ENCODE measurements at regions not wholly inside any gene's neighbourhood (a gene's known extent, or its start where the extent isn't known, plus 50 kb on each side); places are given as distances from the start of the nearest gene placed in this dataset.

DNA sequence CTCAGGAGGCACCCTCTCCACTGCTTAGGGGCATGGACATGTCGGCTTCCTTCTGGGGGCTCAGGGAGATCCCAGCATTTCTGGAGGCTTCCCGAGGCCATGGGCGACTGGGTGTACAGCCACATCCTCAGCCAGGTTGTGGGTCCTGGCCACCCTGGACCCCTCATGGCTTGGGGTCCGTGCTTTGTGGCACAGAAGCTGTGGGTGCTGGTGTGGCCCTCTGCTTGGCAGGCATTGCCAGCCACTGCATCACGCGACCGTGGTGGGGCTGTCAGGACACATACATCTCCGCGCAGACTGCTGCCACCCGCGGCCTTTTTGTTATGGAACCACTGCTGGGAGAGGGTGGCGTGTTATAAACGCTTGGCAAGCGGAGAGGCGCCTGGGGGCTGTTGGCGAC is 1174.9 kb downstream of the BRD1 start:
- Mint-ChIP-seq H3K4me3 (no peak overlapping the region), H3K27me3 (no peaks in the 10 kb centered on the region), H3K27ac (no peak overlapping the region), H3K9me3 (no peaks in the 10 kb centered on the region), H3K36me3 (ENCODE audit: low read depth) (no peaks in the 10 kb centered on the region), H3K4me1 (no peaks in the 10 kb centered on the region)
- ChIA-PET CTCF (no interaction called here), POLR2A (no interaction called here)
- no peak for DNase-seq

DNA sequence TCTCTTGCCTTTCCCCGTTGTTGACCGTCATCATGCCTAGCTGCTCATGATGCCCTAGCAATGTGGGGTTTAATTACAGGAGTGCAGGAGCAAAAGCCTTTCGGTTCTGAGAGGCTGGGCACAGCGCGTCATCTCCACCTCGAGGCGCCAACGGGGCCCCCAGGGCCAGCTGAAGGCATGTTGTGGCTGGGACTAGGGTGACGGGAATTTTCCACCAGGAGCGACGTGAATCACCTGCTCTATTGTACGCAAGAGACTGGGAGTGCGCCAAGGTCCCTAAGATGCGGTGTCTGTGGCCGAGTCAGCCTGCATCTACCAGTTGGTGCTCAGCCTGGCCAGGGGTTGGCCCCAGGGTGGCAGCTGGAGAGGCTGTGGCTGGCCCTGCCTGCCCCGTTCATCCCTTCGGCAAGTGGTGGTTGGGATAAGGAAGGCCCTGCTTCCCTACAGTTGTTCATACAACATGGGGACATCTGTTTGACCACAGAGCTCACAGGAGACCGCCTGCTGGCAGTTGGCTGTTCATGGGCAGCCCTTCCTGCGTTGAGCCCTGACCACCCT is 1175.6 kb downstream of the BRD1 start:
- ChIA-PET POLR2A (no interaction called here), CTCF (no interaction called here)
- no peaks in the 10 kb centered on the region for H3K9me3 Mint-ChIP-seq
- H3K27me3 Mint-ChIP-seq = no peaks in the 10 kb centered on the region
- H3K36me3 Mint-ChIP-seq (ENCODE audit: low read depth) = no peaks in the 10 kb centered on the region
- no peaks in the 10 kb centered on the region for H3K4me1 Mint-ChIP-seq
- H3K4me3 Mint-ChIP-seq = no peak overlapping the region
- H3K27ac Mint-ChIP-seq = no peak overlapping the region
- DNase-seq = no peak

DNA sequence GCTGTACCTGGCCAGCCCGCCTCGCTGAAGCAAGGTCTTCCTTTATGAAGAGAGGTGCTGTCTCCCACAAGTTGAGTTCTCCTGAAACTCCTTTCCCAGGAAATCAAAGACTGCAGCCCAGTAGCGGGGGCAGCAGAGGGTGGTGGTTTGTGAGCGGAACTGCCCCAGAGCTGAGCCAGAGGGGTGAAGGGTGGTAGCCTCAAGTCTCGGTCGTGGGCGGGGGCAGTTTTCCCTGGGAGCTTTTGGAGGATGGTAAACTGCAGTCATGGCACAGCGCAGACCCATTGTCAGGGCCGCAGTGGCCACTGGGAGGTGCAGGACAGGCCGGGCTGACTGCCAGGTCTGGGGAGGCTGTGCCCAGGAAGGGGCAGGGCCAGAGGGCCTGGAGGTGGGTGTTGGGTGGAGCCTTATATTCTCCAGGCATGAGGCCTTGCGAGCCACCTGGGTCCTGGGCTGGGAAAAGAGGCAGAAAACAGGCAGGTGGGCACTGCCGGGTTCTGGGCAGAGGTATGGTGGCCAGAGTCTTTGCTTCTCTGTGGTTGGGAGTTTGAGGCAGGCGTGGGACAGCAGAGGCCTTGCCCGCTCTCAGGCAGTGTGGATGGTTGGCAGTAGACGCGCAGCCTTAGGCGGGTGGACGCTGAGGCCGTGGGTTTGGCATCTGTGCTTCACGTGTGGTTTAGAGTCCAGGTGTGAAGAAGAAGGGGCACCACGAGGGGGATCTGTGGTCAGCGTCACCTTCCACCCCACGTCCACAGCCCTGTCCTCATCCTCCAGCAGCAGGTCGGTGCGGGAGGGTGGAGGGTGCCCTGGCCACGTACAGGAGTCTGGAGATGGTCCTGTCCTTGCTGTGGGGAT is 1176.4 kb downstream of the BRD1 start:
- POLR2A ChIA-PET = no interaction called here
- Mint-ChIP-seq H3K27me3 (no peaks in the 10 kb centered on the region), H3K27ac (no peak overlapping the region), H3K9me3 (no peaks in the 10 kb centered on the region), H3K36me3 (ENCODE audit: low read depth) (no peaks in the 10 kb centered on the region), H3K4me1 (no peaks in the 10 kb centered on the region), H3K4me3 (no peak overlapping the region)
- DNase-seq = no peak
- CTCF ChIA-PET = no interaction called here

DNA sequence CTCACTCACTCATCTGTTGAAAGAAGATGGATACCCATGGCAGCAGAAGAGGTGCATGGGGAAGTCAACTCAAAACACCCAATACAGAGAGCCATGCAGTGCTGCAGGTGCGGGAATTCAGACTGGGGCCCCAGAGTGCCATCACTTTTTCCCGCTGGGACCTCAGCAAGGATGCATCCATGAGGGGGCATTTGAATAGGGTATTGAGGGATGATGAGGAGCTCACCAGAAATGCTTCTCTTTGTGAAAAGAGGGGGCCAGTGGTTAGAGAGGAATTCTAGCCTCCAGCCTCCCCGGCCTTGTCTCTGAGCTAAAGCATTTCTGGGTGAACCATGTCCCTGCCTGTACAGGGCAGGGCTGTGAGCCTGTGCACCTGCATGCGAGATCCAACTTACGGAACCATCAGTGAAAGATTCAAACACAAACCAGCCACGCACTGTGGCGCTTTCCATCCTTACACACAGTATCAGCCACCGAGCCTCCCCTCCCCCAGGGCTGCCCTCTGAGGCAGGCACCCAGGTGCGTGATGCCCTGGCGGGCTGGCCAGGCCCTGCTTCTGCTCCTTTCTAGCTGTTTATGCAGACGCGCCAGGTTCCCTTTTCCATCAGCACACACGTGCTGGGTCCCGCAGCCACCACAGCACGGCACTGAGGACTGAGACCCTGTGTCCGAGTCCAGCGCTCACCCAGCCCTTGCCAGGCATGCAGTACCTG is 1177.2 kb downstream of the BRD1 start:
- no peak for DNase-seq
- Mint-ChIP-seq H3K4me1 (no peaks in the 10 kb centered on the region), H3K27me3 (no peaks in the 10 kb centered on the region), H3K36me3 (ENCODE audit: low read depth) (no peaks in the 10 kb centered on the region), H3K27ac (no peak overlapping the region), H3K4me3 (no peak overlapping the region), H3K9me3 (no peaks in the 10 kb centered on the region)
- ChIA-PET POLR2A (no interaction called here), CTCF (no interaction called here)

DNA sequence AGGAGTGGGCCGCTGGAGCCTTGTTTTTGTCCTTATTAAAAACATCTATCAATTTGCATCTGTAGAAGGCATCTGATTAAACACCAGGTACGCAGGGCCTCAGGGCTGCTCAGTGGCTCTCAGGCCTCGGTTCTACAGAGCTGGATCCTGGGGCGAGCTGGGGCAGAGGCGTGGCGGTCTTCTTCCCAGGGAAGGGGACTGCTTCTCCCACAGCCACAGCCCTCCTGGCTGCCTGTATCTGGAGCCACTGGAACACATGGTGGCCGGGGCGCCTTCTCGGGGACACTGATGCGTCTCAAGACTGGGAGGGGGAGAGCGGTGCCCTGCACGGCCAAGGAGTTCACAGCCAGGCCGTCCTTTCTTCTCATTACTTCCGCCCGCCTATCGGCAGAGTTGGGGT is 1178.2 kb downstream of the BRD1 start:
- Mint-ChIP-seq H3K27ac (no peak overlapping the region), H3K27me3 (no peaks in the 10 kb centered on the region), H3K9me3 (no peaks in the 10 kb centered on the region), H3K36me3 (ENCODE audit: low read depth) (no peaks in the 10 kb centered on the region), H3K4me1 (no peaks in the 10 kb centered on the region), H3K4me3 (no peak overlapping the region)
- DNase-seq = no peak
- POLR2A ChIA-PET = no interaction called here
- CTCF ChIA-PET = no interaction called here

DNA sequence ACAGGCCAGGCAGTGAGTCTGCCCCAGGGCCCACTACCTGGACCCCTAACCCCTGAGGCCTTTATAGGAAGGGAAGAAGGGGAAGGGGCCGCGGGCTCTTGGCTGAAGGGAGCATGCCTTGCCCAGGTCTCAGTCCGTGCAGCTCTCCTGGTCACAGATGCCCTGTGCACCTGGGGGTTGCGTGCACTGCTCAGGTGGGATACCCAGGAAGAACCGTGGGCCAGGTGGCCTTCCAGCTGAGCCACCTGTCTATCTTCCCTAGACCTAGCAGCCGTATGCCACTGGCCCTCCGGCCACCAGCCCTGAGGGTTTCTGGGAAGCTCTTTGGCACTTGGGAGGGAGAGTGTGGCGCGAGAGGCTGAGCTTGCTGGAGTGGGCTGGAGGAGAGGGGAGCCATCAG is 1178.6 kb downstream of the BRD1 start:
- Mint-ChIP-seq H3K4me3 (no peak overlapping the region), H3K27me3 (no peaks in the 10 kb centered on the region), H3K27ac (no peak overlapping the region), H3K36me3 (ENCODE audit: low read depth) (no peaks in the 10 kb centered on the region), H3K4me1 (no peaks in the 10 kb centered on the region), H3K9me3 (no peaks in the 10 kb centered on the region)
- ChIA-PET POLR2A (no interaction called here), CTCF (no interaction called here)
- DNase-seq = no peak

DNA sequence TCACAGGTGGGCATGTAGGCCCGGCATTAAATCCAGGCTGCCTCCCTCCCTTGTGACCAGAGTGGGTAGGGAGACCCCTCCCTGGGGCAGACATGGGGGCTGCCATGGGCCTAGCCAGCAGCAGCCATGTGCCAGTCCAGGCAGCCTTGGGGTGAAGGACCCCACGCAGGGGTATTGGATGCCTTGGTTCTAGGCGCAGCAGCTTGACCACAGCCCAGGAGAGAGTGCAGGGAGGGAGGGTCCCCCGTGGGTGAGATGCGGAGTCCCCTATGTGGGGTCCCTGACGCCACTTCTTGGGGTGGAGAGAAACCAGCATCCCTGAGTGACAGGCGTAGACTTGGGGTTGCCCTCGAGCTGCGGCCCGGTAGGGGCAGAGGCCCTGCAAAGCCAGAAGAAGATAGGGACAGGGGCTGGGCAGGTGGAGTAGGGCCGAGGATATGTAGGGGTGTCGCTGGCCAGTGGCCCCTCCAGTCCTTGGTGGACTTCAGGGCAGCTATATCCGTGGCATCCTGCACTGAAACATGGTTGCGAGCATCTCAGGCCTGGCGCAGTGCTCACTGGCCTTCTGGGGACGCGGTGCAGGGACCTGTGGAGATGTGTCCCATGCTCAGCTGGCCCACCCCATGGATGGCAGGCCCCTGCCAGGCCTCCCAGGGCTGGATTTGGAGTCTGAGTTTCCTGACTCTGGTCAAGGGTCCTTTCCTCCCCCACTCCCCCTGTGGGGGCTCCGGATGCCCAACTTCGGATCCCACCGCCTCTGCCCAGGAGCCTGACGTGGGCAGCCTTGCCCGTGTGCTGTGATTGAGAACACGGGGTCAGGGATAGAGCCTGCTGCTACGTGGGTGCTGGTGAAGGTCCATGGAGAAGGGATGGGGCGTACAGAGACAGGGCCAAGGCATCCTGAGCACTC is 1179.8 kb downstream of the BRD1 start:
- POLR2A ChIA-PET = no interaction called here
- DNase-seq = no peak
- no peak overlapping the region for H3K27ac Mint-ChIP-seq
- no peaks in the 10 kb centered on the region for H3K27me3 Mint-ChIP-seq
- no peaks in the 10 kb centered on the region for H3K9me3 Mint-ChIP-seq
- no peaks in the 10 kb centered on the region for H3K4me1 Mint-ChIP-seq
- no peaks in the 10 kb centered on the region for H3K36me3 Mint-ChIP-seq (ENCODE audit: low read depth)
- no peak overlapping the region for H3K4me3 Mint-ChIP-seq
- CTCF ChIA-PET = no interaction called here

DNA sequence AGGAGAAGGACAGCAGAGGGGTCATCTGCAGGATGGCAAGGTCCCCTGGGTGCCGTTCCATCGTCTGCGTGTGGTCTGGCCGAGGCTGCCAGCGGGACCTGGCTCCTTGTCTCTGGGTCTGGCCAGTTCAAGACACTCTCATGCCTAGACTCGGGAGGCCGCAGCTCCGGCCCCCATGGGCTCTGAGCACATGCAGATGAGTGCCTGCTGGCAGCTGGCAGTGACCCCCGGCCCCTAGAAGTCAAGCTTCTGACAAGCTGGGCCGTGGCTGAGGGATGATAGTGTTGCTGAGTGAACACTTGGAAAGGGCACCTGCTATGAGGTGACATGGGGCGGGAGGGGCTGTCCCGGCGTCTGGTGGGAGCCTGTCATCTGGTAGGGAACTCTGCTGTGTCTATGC is 1180.6 kb downstream of the BRD1 start:
- Mint-ChIP-seq H3K27me3 (no peaks in the 10 kb centered on the region), H3K4me3 (no peak overlapping the region), H3K9me3 (no peaks in the 10 kb centered on the region), H3K4me1 (no peaks in the 10 kb centered on the region), H3K27ac (no peak overlapping the region), H3K36me3 (ENCODE audit: low read depth) (no peaks in the 10 kb centered on the region)
- POLR2A ChIA-PET = no interaction called here
- CTCF ChIA-PET = no interaction called here
- DNase-seq = no peak

DNA sequence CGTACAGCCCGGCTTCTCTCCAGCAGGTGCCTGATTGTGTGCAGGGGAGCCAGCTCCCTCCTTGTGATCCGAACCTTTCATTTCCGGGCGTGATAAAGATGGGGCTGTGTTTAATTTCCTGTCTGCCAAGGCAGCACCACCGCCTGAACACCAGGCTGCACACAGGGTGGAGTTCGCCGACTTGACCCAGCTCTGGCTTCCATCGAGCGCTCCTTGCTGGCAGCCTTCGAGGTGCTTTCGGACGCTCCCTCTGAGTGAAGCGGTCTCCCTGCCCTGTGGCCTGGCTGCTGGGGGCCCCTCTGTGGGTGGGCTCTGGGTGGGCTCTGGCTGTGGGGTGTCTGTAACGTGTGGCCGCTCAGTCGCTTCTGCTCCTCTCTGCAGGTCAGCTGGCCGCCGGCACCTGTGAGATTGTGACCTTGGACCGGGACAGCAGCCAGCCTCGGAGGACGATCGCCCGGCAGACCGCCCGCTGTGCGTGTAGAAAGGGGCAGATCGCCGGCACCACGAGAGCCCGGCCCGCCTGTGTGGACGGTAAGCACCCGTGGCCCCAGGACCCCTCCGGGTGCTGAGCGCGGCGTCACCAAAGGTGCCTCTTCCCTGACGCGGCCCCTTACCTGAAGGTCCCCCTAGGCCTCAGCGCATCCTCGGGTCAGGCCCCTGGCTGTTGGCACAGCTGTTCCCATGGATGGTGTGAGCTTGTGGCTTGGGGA is 1181.3 kb downstream of the BRD1 start:
- no peaks in the 10 kb centered on the region for H3K36me3 Mint-ChIP-seq (ENCODE audit: low read depth)
- no peaks in the 10 kb centered on the region for H3K9me3 Mint-ChIP-seq
- POLR2A ChIA-PET = no interaction called here
- no peak for DNase-seq
- H3K4me1 Mint-ChIP-seq = no peaks in the 10 kb centered on the region
- H3K27me3 Mint-ChIP-seq = no peaks in the 10 kb centered on the region
- no peak overlapping the region for H3K4me3 Mint-ChIP-seq
- CTCF ChIA-PET = no interaction called here
- H3K27ac Mint-ChIP-seq = no peak overlapping the region

DNA sequence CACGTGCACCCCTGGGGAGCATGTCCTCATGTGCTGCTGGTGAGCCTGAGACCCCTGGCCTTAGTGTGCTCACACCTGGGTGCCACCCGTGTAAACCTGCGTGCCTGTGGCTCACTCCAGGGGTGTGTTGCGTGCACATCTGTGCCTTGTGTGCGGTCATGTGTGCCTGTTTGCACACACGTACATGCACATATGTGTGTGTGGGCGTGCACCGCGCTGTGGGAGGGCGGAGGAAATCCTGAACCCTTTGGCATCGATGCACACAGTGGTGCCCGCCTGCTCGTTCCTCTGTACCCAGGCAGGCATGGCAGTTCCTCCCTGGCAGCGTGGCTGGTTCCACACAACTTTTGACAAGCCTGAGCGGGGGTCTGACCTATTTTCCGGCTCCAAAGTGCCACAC is 1181.9 kb downstream of the BRD1 start:
- no peaks in the 10 kb centered on the region for H3K36me3 Mint-ChIP-seq (ENCODE audit: low read depth)
- no peaks in the 10 kb centered on the region for H3K4me1 Mint-ChIP-seq
- ChIA-PET POLR2A (no interaction called here), CTCF (no interaction called here)
- H3K27ac Mint-ChIP-seq = no peak overlapping the region
- no peaks in the 10 kb centered on the region for H3K27me3 Mint-ChIP-seq
- no peak overlapping the region for H3K4me3 Mint-ChIP-seq
- DNase-seq = no peak
- H3K9me3 Mint-ChIP-seq = no peaks in the 10 kb centered on the region

DNA sequence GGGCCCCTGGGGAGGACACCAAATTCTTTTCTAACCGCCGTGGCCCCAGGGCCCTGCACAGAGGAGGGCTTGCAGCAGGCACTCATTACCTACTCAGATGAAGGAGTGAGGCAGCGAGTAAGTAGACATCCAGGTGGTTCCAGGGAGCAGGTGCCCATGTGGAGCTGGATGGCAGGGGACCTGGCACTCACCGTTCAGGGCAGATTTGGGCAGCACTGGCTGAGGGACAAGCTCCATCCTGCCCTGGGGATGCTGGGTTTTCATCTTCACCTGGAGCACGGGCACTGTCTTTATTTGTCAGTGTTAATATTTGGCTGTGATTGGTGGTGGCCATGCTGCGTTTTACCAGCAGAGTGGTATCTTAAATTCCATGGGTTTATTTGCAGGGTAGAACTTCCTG is 1182.7 kb downstream of the BRD1 start:
- Mint-ChIP-seq H3K9me3 (no peaks in the 10 kb centered on the region), H3K4me3 (no peak overlapping the region), H3K27ac (no peak overlapping the region), H3K4me1 (no peaks in the 10 kb centered on the region), H3K36me3 (ENCODE audit: low read depth) (no peaks in the 10 kb centered on the region), H3K27me3 (no peaks in the 10 kb centered on the region)
- ChIA-PET CTCF (no interaction called here), POLR2A (no interaction called here)
- DNase-seq = no peak

DNA sequence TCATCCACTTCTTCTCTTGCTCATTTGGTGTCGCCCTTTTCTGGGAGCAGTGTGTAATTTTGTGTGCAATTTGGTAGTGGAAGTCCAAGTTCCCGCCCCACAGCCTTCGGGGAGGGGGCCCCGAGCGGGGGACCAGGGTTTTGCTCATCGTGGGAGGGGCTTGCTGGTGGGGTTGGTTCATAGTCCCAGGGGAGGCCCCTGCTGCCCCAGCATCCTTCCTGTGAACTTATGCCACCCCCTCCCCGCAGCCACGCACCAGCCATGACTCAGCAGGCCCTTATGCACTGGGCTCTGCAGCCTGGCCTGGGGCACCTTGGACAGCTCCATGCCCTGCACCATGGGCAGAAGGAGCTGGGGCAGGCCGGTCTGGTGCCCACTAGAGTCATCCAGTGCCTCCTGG is 1183.6 kb downstream of the BRD1 start:
- no peaks in the 10 kb centered on the region for H3K36me3 Mint-ChIP-seq (ENCODE audit: low read depth)
- no peak for DNase-seq

More for the DNA sequence above, 1183.6 kb downstream of the BRD1 start:
- no peak overlapping the region for H3K4me3 Mint-ChIP-seq
- H3K27ac Mint-ChIP-seq = no peak overlapping the region
- no peaks in the 10 kb centered on the region for H3K27me3 Mint-ChIP-seq
- ChIA-PET CTCF (no interaction called here), POLR2A (no interaction called here)
- H3K9me3 Mint-ChIP-seq = no peaks in the 10 kb centered on the region
- H3K4me1 Mint-ChIP-seq = no peaks in the 10 kb centered on the region

All from activated CD4-positive, alpha-beta T cell treated with anti-CD3 and anti-CD28 coated beads, Interleukin-2, amount 10 ng/mL, durations not matched to agents 7 days and 5 days (primary cell).